ENCODE measurements at regions not wholly inside any gene's neighbourhood (a gene's known extent, or its start where the extent isn't known, plus 50 kb on each side); places are given as distances from the start of the nearest gene placed in this dataset.

DNA sequence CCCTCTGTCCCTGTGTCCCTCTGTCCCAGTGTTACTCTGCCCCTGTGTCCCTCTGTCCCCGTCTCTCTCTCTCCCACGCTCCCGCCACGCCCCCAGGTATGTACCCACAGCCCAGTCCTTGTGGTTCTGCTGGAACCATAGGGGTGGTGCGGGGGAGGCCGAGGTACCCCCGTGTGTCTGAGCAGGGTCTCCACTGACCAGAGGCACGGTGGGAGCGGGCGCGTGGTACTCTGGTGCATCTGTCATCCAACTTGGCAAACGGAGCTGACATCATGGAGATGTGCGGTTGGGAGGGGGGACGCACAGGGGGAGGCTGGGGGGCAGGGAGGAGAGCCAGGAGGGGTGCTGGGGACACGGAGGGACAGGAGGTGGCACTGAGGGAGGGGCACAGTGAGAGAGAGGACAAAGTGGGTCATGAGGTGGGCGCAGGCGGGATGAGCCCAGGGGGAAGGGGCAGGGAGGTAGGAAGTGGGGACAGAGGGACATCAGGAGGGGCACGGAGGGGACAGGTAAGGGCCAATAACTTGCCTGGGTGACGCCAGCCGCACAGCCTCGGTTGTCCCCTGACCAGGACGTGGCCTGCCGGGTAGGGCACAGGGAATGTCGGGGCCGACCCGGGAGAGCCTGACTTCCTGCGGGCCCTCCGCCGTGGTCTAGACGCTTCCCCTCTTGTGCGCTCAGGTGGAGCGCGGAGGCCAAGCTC lies 163.6 kb upstream of the PDE10A start:
- Histone ChIP-seq H3K27me3 (ENCODE audit: control insufficient read depth in 5 of 5, insufficient read depth in 4 of 5, low read length in 5 of 5) (peaks cover 0 to 2% (median 0%) of the 10 kb centered on the region in 5 donors), H3K36me3 (ENCODE audit: control insufficient read depth in 5 of 5, insufficient read depth in 5 of 5, low read length in 5 of 5) (no peaks in the 10 kb centered on the region), H3K4me3 (ENCODE audit: low read depth in 1 of 5, low read length in 5 of 5) (no peak overlapping the region), H3K9me3 (ENCODE audit: control insufficient read depth in 5 of 5, low read length in 5 of 5) (no peaks in the 10 kb centered on the region), H3K27ac (ENCODE audit: low read depth, low read length) (no peak overlapping the region), H3K4me1 (ENCODE audit: control insufficient read depth in 5 of 5, insufficient read depth in 5 of 5, low read length in 5 of 5) (no peaks in the 10 kb centered on the region), H3K9ac (ENCODE audit: low read length in 5 of 5) (no peak overlapping the region)

DNA sequence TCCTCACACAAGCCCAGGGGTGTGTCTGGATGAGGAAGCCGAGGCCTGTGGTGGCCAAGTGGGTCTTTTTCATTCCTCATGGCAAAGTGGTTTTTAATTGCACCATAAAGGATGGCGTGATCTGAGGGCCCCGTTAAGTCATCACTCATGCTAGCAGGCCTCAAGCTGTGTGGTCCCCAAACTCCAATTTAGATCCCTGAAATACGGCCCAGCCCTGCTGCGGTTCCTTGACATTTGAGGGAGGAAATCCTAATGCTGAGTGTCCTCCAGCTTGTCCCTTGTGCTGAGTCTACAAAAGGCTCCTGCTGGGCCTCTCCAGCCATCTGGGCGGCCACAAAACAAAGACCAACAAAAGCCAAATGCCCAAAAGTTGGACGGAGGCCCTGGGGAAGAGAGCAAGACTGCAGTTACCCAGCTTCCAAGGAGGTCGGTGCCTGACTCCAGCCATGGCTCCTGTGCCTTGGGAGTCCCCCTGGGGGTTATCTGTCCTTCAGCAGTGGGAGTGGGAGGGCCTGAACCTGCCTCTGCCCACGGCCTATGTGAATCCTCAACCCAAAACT lies 162.3 kb upstream of the PDE10A start:
- Histone ChIP-seq H3K27ac (ENCODE audit: low read depth, low read length) (no peak overlapping the region), H3K27me3 (ENCODE audit: control insufficient read depth in 5 of 5, insufficient read depth in 4 of 5, low read length in 5 of 5) (peaks cover 0 to 3% (median 0%) of the 10 kb centered on the region in 5 donors), H3K9ac (ENCODE audit: low read length in 5 of 5) (no peak overlapping the region), H3K9me3 (ENCODE audit: control insufficient read depth in 5 of 5, low read length in 5 of 5) (no peaks in the 10 kb centered on the region), H3K36me3 (ENCODE audit: control insufficient read depth in 5 of 5, insufficient read depth in 5 of 5, low read length in 5 of 5) (no peaks in the 10 kb centered on the region), H3K4me1 (ENCODE audit: control insufficient read depth in 5 of 5, insufficient read depth in 5 of 5, low read length in 5 of 5) (no peaks in the 10 kb centered on the region), H3K4me3 (ENCODE audit: low read depth in 1 of 5, low read length in 5 of 5) (no peak overlapping the region)

DNA sequence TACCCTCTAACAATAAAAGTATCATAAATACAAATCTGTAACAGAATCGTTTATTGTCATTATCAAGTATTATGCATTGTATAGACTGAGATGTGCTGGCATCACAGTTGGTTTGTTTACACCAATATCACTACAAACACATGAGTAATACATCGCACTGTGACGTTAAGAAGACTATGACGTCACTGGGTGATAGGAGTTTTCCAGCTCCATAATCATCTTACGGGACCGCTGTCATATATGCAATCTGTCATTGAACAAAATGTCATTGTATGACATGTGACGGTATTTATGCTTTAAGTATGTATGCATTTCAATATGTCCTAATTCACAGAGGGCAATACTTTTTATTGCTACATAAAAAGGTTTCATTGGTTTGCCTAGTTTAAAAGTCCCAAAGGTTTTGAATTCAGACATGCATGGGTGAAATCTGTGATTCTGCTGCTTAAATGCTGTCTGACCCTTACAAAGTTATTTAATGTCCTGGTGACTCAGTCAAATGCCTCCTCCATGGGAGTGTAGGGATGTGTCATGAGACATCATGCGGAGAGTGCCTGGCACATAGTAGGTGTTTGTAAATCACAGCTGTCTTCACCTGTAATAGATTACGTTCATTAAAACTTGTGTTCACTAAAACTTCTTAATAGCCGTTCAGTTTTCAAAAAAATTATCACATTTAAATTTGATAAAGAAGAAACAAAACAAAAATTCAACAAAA lies 160.7 kb upstream of the PDE10A start:
- Histone ChIP-seq H3K4me3 (ENCODE audit: low read depth in 1 of 5, low read length in 5 of 5) (no peak overlapping the region), H3K9me3 (ENCODE audit: control insufficient read depth in 5 of 5, low read length in 5 of 5) (no peaks in the 10 kb centered on the region), H3K27ac (ENCODE audit: low read depth, low read length) (no peak overlapping the region), H3K36me3 (ENCODE audit: control insufficient read depth in 5 of 5, insufficient read depth in 5 of 5, low read length in 5 of 5) (no peaks in the 10 kb centered on the region), H3K9ac (ENCODE audit: low read length in 5 of 5) (no peak overlapping the region), H3K27me3 (ENCODE audit: control insufficient read depth in 5 of 5, insufficient read depth in 4 of 5, low read length in 5 of 5) (peaks cover 5 to 9% (median 5%) of the 10 kb centered on the region in 5 donors), H3K4me1 (ENCODE audit: control insufficient read depth in 5 of 5, insufficient read depth in 5 of 5, low read length in 5 of 5) (peaks cover 0 to 4% (median 3%) of the 10 kb centered on the region in 5 donors)

DNA sequence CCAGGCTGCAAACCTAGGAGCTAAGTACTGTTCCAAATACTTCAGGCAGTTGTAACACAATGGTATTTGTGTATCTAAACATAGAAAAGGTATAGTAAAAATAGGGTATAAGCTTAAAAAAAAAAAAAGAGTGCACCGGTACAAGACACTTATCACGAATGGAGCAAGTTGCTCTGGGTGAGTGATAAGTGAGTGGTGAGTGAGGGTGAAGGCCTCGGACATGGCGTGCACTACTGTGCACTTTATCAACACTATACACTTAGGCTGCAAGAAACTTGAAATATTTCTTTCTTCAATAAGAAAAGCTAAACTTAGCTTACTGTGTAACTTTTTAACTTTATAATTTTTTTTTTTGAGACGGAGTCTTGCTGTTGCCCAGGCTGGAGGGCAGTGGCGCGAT lies 159.5 kb upstream of the PDE10A start:
- Histone ChIP-seq H3K4me3 (ENCODE audit: low read depth in 1 of 5, low read length in 5 of 5) (no peak overlapping the region), H3K9ac (ENCODE audit: low read length in 5 of 5) (no peak overlapping the region), H3K36me3 (ENCODE audit: control insufficient read depth in 5 of 5, insufficient read depth in 5 of 5, low read length in 5 of 5) (no peaks in the 10 kb centered on the region), H3K27ac (ENCODE audit: low read depth, low read length) (no peak overlapping the region), H3K9me3 (ENCODE audit: control insufficient read depth in 5 of 5, low read length in 5 of 5) (no peaks in the 10 kb centered on the region), H3K27me3 (ENCODE audit: control insufficient read depth in 5 of 5, insufficient read depth in 4 of 5, low read length in 5 of 5) (peaks cover 5 to 12% (median 8%) of the 10 kb centered on the region in 5 donors), H3K4me1 (ENCODE audit: control insufficient read depth in 5 of 5, insufficient read depth in 5 of 5, low read length in 5 of 5) (peaks cover 0 to 4% (median 3%) of the 10 kb centered on the region in 5 donors)

DNA sequence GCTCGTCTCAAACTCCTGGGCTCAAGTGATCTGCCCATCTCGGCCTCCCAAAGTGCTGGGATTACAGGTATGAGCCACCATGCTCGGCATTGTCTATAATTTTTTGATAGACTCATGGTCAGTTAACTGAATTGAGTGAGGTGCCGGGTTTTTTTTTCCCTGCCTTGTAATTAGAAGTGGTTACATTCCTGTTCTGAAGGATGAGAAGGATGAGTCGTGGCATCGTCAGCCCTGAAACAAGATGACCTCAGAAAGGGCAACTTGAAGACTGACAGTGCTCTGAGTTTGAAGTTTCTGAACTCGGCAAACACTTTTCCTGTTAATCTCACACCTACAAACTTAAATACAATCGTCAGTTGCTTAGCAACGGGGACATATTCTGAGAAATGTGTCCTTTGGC lies 158.7 kb upstream of the PDE10A start:
- Histone ChIP-seq H3K27me3 (ENCODE audit: control insufficient read depth in 5 of 5, insufficient read depth in 4 of 5, low read length in 5 of 5) (peaks cover 5 to 12% (median 11%) of the 10 kb centered on the region in 5 donors), H3K4me3 (ENCODE audit: low read depth in 1 of 5, low read length in 5 of 5) (no peak overlapping the region), H3K9ac (ENCODE audit: low read length in 5 of 5) (no peak overlapping the region), H3K4me1 (ENCODE audit: control insufficient read depth in 5 of 5, insufficient read depth in 5 of 5, low read length in 5 of 5) (peaks cover 0 to 4% (median 3%) of the 10 kb centered on the region in 5 donors), H3K36me3 (ENCODE audit: control insufficient read depth in 5 of 5, insufficient read depth in 5 of 5, low read length in 5 of 5) (no peaks in the 10 kb centered on the region), H3K27ac (ENCODE audit: low read depth, low read length) (no peak overlapping the region), H3K9me3 (ENCODE audit: control insufficient read depth in 5 of 5, low read length in 5 of 5) (no peaks in the 10 kb centered on the region)

DNA sequence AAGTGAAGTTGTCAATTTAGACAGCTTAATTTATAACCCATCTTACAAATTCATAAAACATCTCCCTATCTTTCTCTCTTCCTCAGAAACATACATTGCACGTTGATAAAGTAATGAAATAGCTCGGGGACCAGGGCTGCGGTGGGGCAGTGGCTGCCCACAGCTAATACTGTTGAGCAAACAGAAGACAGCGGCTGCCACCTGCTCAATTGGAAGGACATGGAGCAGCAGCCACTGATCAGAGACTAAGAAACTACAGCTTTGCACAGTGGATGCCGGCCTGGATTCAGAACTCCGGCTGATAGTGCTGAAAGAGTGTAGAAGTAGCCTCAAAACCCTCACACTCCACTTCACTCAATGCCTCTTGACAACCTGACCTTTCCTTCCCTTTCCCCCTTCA lies 157.9 kb upstream of the PDE10A start:
- no peak overlapping the region for H3K4me3 ChIP-seq (ENCODE audit: low read depth in 1 of 5, low read length in 5 of 5)
- H3K9me3 ChIP-seq (ENCODE audit: control insufficient read depth in 5 of 5, low read length in 5 of 5), result no peaks in the 10 kb centered on the region
- no peak overlapping the region for H3K27ac ChIP-seq (ENCODE audit: low read depth, low read length)
- H3K36me3 ChIP-seq (ENCODE audit: control insufficient read depth in 5 of 5, insufficient read depth in 5 of 5, low read length in 5 of 5), result no peaks in the 10 kb centered on the region
- H3K9ac ChIP-seq (ENCODE audit: low read length in 5 of 5), result no peak overlapping the region
- H3K4me1 ChIP-seq (ENCODE audit: control insufficient read depth in 5 of 5, insufficient read depth in 5 of 5, low read length in 5 of 5), result peaks cover 0 to 4% (median 3%) of the 10 kb centered on the region in 5 donors
- H3K27me3 ChIP-seq (ENCODE audit: control insufficient read depth in 5 of 5, insufficient read depth in 4 of 5, low read length in 5 of 5), result peaks cover 5 to 14% (median 11%) of the 10 kb centered on the region in 5 donors

DNA sequence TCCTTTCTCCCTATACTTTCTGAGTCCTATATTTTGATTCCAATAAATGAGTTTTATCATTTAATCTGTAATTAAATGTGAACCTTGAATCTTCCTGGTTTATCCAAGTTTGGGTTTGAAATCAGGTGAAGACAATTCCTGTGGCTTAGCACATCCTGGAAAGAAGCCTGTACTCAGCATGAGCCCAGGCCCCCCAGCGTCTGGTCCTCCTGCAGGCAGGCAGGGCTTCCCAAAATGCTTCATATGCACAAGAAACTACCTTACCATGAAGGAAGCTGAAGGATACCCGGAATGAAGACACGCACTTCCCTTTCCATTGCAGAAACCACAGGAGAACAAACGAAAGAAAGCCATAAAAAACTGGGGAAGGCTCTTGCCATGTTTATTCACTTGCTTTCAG lies 157.4 kb upstream of the PDE10A start:
- Histone ChIP-seq H3K27ac (ENCODE audit: low read depth, low read length) (no peak overlapping the region), H3K9ac (ENCODE audit: low read length in 5 of 5) (no peak overlapping the region), H3K4me1 (ENCODE audit: control insufficient read depth in 5 of 5, insufficient read depth in 5 of 5, low read length in 5 of 5) (peaks cover 0 to 4% (median 3%) of the 10 kb centered on the region in 5 donors)

DNA sequence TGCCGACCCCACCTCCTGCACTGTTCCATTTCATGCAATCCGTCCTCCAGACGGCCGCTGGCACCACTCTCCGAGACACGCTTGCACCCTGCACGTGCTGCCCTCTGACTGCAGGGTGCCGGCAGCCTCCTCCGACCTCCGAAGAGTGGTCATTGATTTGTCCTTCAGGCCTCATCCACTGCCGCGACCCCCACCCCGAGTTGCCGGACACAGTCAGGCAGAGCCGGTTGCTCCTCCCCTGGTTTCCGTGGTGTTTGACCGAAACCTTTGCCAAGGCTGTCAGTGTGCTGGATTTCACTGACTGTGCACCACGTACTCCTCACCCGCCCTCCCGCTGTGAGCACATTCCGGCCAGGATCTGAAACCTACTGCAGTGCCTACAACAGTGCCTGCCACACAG lies 156.4 kb upstream of the PDE10A start:
- Histone ChIP-seq H3K9ac (ENCODE audit: low read length in 5 of 5) (no peak overlapping the region), H3K36me3 (ENCODE audit: control insufficient read depth in 5 of 5, insufficient read depth in 5 of 5, low read length in 5 of 5) (no peaks in the 10 kb centered on the region), H3K27ac (ENCODE audit: low read depth, low read length) (no peak overlapping the region), H3K9me3 (ENCODE audit: control insufficient read depth in 5 of 5, low read length in 5 of 5) (no peaks in the 10 kb centered on the region), H3K27me3 (ENCODE audit: control insufficient read depth in 5 of 5, insufficient read depth in 4 of 5, low read length in 5 of 5) (peaks cover 5 to 14% (median 11%) of the 10 kb centered on the region in 5 donors), H3K4me3 (ENCODE audit: low read depth in 1 of 5, low read length in 5 of 5) (peak overlapping the region in 1 of 5 donors; percentile 22), H3K4me1 (ENCODE audit: control insufficient read depth in 5 of 5, insufficient read depth in 5 of 5, low read length in 5 of 5) (peaks cover 0 to 4% (median 3%) of the 10 kb centered on the region in 5 donors)

More for the DNA sequence above, 157.4 kb upstream of the PDE10A start:
- H3K36me3 ChIP-seq (ENCODE audit: control insufficient read depth in 5 of 5, insufficient read depth in 5 of 5, low read length in 5 of 5), result no peaks in the 10 kb centered on the region
- no peaks in the 10 kb centered on the region for H3K9me3 ChIP-seq (ENCODE audit: control insufficient read depth in 5 of 5, low read length in 5 of 5)
- no peak overlapping the region for H3K4me3 ChIP-seq (ENCODE audit: low read depth in 1 of 5, low read length in 5 of 5)
- peaks cover 5 to 14% (median 11%) of the 10 kb centered on the region in 5 donors for H3K27me3 ChIP-seq (ENCODE audit: control insufficient read depth in 5 of 5, insufficient read depth in 4 of 5, low read length in 5 of 5)

DNA sequence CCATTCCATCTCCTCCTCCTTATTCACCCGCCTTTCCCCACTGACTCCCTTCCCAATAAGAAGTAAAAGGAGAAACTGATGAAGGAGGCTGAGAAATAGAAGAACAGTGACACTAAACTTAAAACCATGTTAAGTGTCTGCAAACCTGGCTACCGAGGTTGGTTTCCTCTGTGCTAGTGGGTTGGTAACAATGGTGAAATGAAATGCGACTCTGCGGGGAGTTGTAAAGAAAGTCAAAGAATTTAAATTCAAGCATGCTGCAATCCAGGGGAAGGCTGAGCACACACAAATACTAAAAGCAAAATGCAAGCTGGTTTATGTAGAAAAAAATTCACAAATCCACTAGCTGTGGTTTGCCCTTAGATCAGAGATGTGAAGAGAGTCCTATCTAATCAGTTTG lies 155.2 kb upstream of the PDE10A start:
- Histone ChIP-seq H3K9me3 (ENCODE audit: control insufficient read depth in 5 of 5, low read length in 5 of 5) (no peaks in the 10 kb centered on the region), H3K9ac (ENCODE audit: low read length in 5 of 5) (no peak overlapping the region), H3K4me1 (ENCODE audit: control insufficient read depth in 5 of 5, insufficient read depth in 5 of 5, low read length in 5 of 5) (peaks cover 0 to 4% (median 3%) of the 10 kb centered on the region in 5 donors), H3K36me3 (ENCODE audit: control insufficient read depth in 5 of 5, insufficient read depth in 5 of 5, low read length in 5 of 5) (no peaks in the 10 kb centered on the region), H3K27ac (ENCODE audit: low read depth, low read length) (no peak overlapping the region), H3K27me3 (ENCODE audit: control insufficient read depth in 5 of 5, insufficient read depth in 4 of 5, low read length in 5 of 5) (peaks cover 5 to 14% (median 11%) of the 10 kb centered on the region in 5 donors), H3K4me3 (ENCODE audit: low read depth in 1 of 5, low read length in 5 of 5) (no peak overlapping the region)

DNA sequence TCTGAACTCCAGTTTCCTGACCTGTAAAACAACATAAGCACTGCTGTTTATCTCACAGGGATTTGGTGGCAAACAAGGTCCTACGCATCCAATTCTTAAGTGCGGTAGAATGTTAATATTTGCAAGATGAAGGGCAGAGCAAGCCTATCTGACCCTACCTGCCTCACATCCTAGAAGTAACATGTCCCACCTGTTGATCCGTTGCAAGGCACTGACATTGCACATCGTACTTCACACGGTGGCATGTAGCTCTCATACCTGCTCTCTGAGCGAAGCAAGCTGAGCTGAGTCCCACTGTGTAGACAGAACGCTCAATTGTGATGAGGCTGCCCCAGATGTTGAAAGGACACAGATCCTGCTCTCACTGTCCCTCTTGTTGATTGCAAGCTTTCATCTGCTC lies 154.7 kb upstream of the PDE10A start:
- Histone ChIP-seq H3K4me1 (ENCODE audit: control insufficient read depth in 5 of 5, insufficient read depth in 5 of 5, low read length in 5 of 5) (peaks cover 0 to 4% (median 3%) of the 10 kb centered on the region in 5 donors), H3K27me3 (ENCODE audit: control insufficient read depth in 5 of 5, insufficient read depth in 4 of 5, low read length in 5 of 5) (peaks cover 5 to 14% (median 11%) of the 10 kb centered on the region in 5 donors), H3K4me3 (ENCODE audit: low read depth in 1 of 5, low read length in 5 of 5) (no peak overlapping the region), H3K9me3 (ENCODE audit: control insufficient read depth in 5 of 5, low read length in 5 of 5) (no peaks in the 10 kb centered on the region), H3K36me3 (ENCODE audit: control insufficient read depth in 5 of 5, insufficient read depth in 5 of 5, low read length in 5 of 5) (no peaks in the 10 kb centered on the region), H3K27ac (ENCODE audit: low read depth, low read length) (no peak overlapping the region), H3K9ac (ENCODE audit: low read length in 5 of 5) (no peak overlapping the region)
